ENCODE measurements at regions not wholly inside any gene's neighbourhood (a gene's known extent, or its start where the extent isn't known, plus 50 kb on each side); places are given as distances from the start of the nearest gene placed in this dataset.

DNA sequence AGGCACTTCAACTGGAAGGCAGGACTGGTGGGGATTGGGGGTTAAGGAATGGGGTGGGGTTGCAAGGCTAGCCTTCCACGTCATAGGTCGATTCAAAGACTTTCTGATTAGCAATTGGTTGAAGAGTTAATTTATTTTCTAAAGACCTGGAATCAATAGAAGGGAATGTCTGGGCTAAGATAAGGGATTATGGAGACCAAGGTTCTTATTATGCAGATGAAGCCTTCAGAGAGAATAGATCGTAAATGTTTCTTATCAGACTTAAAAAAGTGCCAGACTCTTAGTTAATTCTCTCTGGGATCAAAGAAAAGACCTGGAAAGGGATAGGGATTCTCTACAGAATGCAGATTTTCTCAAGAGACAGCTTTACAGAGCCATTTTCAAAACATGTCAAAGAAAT lies 368.0 kb upstream of the DLGAP1 start:
- H3K9me3 ChIP-seq: no peaks in the 10 kb centered on the region
- DNase-seq: no peak
- H3K36me3 ChIP-seq: no peaks in the 10 kb centered on the region
- TF ChIP-seq, protein P1, sequence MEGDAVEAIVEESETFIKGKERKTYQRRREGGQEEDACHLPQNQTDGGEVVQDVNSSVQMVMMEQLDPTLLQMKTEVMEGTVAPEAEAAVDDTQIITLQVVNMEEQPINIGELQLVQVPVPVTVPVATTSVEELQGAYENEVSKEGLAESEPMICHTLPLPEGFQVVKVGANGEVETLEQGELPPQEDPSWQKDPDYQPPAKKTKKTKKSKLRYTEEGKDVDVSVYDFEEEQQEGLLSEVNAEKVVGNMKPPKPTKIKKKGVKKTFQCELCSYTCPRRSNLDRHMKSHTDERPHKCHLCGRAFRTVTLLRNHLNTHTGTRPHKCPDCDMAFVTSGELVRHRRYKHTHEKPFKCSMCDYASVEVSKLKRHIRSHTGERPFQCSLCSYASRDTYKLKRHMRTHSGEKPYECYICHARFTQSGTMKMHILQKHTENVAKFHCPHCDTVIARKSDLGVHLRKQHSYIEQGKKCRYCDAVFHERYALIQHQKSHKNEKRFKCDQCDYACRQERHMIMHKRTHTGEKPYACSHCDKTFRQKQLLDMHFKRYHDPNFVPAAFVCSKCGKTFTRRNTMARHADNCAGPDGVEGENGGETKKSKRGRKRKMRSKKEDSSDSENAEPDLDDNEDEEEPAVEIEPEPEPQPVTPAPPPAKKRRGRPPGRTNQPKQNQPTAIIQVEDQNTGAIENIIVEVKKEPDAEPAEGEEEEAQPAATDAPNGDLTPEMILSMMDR (IDR thresholded peaks at IDR 0.05; ENCODE audit: low read depth, low read length): no peak
- no peaks in the 10 kb centered on the region for H3K27me3 ChIP-seq
- H3K4me1 ChIP-seq: no peaks in the 10 kb centered on the region
- H3K4me3 ChIP-seq (ENCODE audit: low read depth, low read length): no peak overlapping the region

DNA sequence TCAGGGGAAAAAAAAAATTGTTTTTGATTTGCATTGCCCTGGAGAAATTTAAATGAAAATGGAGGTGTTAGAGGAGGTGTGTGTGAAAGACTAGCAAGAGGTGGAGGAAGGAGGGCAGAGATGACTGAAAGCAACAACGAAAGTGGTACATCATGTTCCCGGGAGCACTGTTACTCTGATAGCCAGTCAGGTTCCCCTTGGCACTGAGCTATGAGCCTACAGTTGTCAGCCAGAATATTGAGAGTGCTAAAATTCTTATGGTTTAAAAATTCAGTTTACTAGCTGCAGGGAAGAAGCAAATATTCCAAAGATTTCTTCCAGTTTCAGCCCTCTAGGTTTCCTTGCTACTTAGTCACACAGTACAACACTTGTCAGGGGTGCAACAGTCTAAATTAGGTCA lies 366.7 kb upstream of the DLGAP1 start:
- Histone ChIP-seq H3K9me3 (no peaks in the 10 kb centered on the region), H3K4me3 (ENCODE audit: low read depth, low read length) (no peak overlapping the region), H3K27me3 (no peaks in the 10 kb centered on the region), H3K36me3 (no peaks in the 10 kb centered on the region), H3K4me1 (no peaks in the 10 kb centered on the region)
- TF ChIP-seq, protein P1 (IDR thresholded peaks at IDR 0.05; ENCODE audit: low read depth, low read length): no peak
- no peak for DNase-seq

DNA sequence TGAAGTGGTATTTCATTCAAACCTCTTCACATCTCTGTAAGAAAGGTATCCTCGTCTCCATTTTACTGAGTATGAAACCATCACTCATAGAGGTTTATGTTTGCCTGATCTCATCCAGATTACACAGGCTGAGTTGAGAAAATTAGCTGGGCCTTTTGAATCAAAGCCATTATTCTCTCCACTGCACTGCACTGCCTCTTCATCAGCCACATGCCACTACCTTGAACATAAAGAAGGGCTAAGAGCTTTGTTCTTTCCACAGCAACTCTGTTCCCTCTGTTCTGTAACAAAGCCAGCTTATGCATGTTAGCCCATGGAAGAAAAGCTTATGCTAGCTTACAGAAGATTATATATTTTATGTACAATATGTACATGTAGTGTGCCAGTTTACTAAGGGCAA lies 362.6 kb upstream of the DLGAP1 start:
- Histone ChIP-seq H3K9me3 (no peaks in the 10 kb centered on the region), H3K4me3 (ENCODE audit: low read depth, low read length) (no peak overlapping the region), H3K4me1 (no peaks in the 10 kb centered on the region), H3K27me3 (no peaks in the 10 kb centered on the region), H3K36me3 (no peaks in the 10 kb centered on the region)
- TF ChIP-seq, protein P1 (IDR thresholded peaks at IDR 0.05; ENCODE audit: low read depth, low read length): no peak
- DNase-seq: no peak

DNA sequence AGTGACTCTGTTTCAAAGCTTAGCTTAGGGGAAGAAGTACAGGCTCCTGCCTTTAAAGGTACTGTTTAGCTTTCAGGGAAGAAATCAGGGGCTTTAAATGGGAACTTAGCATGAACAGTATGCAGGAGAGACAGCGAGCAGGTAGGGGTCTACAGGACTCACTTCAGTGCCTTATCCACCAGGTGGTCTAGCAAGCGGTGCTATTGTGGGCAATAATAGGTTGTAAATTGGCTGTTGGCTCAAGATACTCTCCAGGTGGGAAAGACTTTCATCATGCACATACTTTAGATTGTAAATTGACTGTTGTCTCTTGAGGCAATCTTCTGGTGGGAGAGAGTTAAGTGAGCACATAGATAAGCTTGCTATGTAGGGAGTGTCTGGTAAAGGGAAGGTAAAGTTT lies 358.6 kb upstream of the DLGAP1 start:
- Histone ChIP-seq H3K36me3 (no peaks in the 10 kb centered on the region), H3K9me3 (no peaks in the 10 kb centered on the region), H3K4me1 (no peaks in the 10 kb centered on the region), H3K27me3 (no peaks in the 10 kb centered on the region), H3K4me3 (ENCODE audit: low read depth, low read length) (no peak overlapping the region)
- TF ChIP-seq, protein P1 (IDR thresholded peaks at IDR 0.05; ENCODE audit: low read depth, low read length): no peak
- DNase-seq: no peak

DNA sequence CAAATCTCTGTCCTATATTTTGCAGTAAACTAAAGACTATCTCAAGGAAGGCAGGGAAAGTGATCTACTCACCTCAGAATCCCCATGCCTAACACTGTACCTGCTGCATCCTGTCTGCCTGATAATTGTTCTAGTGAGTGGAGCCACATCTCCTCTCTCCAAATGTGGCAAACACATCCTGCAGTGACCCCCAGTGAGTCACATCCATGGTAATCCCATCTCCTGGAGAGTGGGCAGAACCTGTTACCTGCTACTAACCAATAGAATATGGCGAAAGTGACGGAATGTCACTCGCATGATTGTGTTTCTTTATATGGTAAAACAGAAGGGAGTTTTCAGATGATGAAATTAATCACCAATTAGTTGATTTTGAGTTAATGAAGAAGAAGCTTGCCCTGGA lies 353.8 kb upstream of the DLGAP1 start:
- DNase-seq: no peak
- no peaks in the 10 kb centered on the region for H3K9me3 ChIP-seq
- H3K4me1 ChIP-seq: no peaks in the 10 kb centered on the region
- H3K36me3 ChIP-seq: no peaks in the 10 kb centered on the region
- TF ChIP-seq, protein P1 (IDR thresholded peaks at IDR 0.05; ENCODE audit: low read depth, low read length): no peak
- H3K27me3 ChIP-seq: no peaks in the 10 kb centered on the region
- H3K4me3 ChIP-seq (ENCODE audit: low read depth, low read length): no peak overlapping the region

DNA sequence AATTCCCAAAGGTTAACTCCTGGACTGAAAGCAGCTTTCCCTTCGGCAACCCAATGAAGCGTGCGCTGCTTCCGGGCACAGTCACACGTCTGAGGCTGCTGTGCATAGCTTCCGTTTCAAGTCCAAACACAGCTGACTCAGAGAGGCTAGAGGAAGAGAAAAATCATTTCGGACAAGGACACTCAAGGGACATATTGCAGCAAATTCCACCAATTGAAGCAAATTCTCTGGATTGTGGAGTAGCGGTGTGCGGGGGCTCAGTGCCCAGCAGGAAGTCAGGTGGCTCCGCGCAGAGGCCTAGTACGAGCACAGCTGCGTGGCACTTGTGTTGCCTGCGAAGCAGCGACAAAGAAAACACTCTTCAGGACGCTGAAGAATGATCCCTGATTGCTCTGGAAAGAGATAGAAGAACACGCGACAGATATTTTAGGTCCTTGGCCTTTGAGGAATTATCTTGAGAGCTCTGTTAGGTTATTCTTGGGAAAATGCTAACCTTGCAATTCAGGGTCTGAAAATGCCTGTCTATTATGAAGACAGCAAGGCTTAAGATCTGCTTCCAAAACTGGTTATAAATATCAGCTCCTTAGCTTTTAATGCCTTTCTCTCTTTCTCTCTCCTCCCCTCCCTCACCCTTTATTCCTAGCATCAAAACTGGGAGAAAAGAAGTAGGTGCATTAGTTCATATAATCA lies 352.6 kb upstream of the DLGAP1 start:
- H3K4me3 ChIP-seq (ENCODE audit: low read depth, low read length): no peak overlapping the region
- H3K27me3 ChIP-seq: no peaks in the 10 kb centered on the region
- H3K4me1 ChIP-seq: no peaks in the 10 kb centered on the region
- H3K36me3 ChIP-seq: no peaks in the 10 kb centered on the region
- TF ChIP-seq, protein P1 (IDR thresholded peaks at IDR 0.05; ENCODE audit: low read depth, low read length): no peak
- DNase-seq: no peak
- H3K9me3 ChIP-seq: no peaks in the 10 kb centered on the region
